OCI-LY7 (cell line): ENCODE measurements at regions not wholly inside any gene's neighbourhood (a gene's known extent, or its start where the extent isn't known, plus 50 kb on each side); places are given as distances from the start of the nearest gene placed in this dataset.

ENCODE experiments used
- BruUV-seq: library from RNA; stranded (reverse); fragments of 400-500 nt; replicated peaks from 2 replicates; lab custom pipeline; 2021; lab: Mats Ljungman, UMichigan
- CTCF ChIA-PET: fragments of 300-600 bp; sonication (Branson Sonifier 250); formaldehyde crosslinking; loops from one replicate; lab custom pipeline; 2022; ENCODE audit warnings: antibody characterized with exemption; ENCODE audit not compliant: unreplicated experiment; lab: Charles Lee
- POLR2A ChIA-PET: fragments of 300-600 bp; sonication (Branson Sonifier 250); formaldehyde crosslinking; loops from one replicate; lab custom pipeline; 2022; ENCODE audit warnings: antibody characterized with exemption; lab: Charles Lee
- DNase-seq: peaks from one replicate; pipeline ENCODE4 v3.0.0-alpha.2; 2015; ENCODE audit warnings: low spot score
- H2AFZ ChIP-seq: fragments of 200-600 bp; sonication (generic), shearing (Covaris generic); 2 replicates; pipeline ENCODE4 v1.6.1; 2014; ENCODE audit warnings: mild to moderate bottlenecking, antibody characterized with exemption, low read length, moderate library complexity
- H3K27ac ChIP-seq: fragments of 200-600 bp; sonication (generic); 2 replicates; pipeline ENCODE4 v1.5.1; 2014; ENCODE audit warnings: mixed run types, low read depth, mild to moderate bottlenecking, moderate library complexity, low read length, inconsistent platforms; ENCODE audit not compliant: poor library complexity, severe bottlenecking
- H3K36me3 ChIP-seq: fragments of 200-600 bp; sonication (generic); 2 replicates; pipeline ENCODE4 v1.6.1; 2014; ENCODE audit warnings: mild to moderate bottlenecking, antibody characterized with exemption, low read length, moderate library complexity, mixed read lengths; ENCODE audit not compliant: insufficient read depth
- H3K4me1 ChIP-seq: fragments of 200-600 bp; sonication (generic); 2 replicates; pipeline ENCODE4 v1.5.1; 2014; ENCODE audit warnings: mild to moderate bottlenecking, low read length; ENCODE audit not compliant: insufficient read depth, poor library complexity, severe bottlenecking
- H3K4me2 ChIP-seq: fragments of 200-600 bp; sonication (generic); 2 replicates; pipeline ENCODE4 v1.6.1; 2014; ENCODE audit warnings: mild to moderate bottlenecking, low read length
- H3K4me3 ChIP-seq: fragments of 200-600 bp; sonication (generic); 2 replicates; pipeline ENCODE4 v1.5.1; 2014; ENCODE audit warnings: mild to moderate bottlenecking, low read depth, low read length; ENCODE audit not compliant: poor library complexity, severe bottlenecking
- H3K79me2 ChIP-seq: fragments of 200-600 bp; sonication (generic); 2 replicates; pipeline ENCODE4 v1.6.1; 2016; ENCODE audit warnings: low read depth, mild to moderate bottlenecking, low read length, moderate library complexity, mixed read lengths; ENCODE audit not compliant: insufficient read depth
- H3K9me2 ChIP-seq: fragments of 200-600 bp; sonication (generic); 2 replicates; pipeline ENCODE4 v1.6.1; 2016; ENCODE audit warnings: mild to moderate bottlenecking, low read length, mixed read lengths; ENCODE audit not compliant: insufficient read depth
- H3K9me3 ChIP-seq: fragments of 200-600 bp; sonication (generic); 2 replicates; pipeline ENCODE4 v1.6.1; 2014; ENCODE audit warnings: mild to moderate bottlenecking, mixed run types, low read length, mixed read lengths
- H4K20me1 ChIP-seq: fragments of 200-600 bp; sonication (generic); 2 replicates; pipeline ENCODE4 v1.6.1; 2014; ENCODE audit warnings: mild to moderate bottlenecking, antibody characterized with exemption, low read length, moderate library complexity, mixed read lengths; ENCODE audit not compliant: insufficient read depth
- CTCF ChIP-seq: fragments of 200-600 bp; sonication (generic); conservative IDR thresholded peaks from 2 replicates; pipeline ENCODE4 v1.5.1; 2014; ENCODE audit warnings: mild to moderate bottlenecking, antibody characterized with exemption, low read length, moderate library complexity, mixed read lengths
- EZH2phosphoT487 ChIP-seq: fragments of 200-600 bp; sonication (generic); IDR thresholded peaks from 2 replicates; pipeline ENCODE4 v1.6.1; 2018; ENCODE audit warnings: low read depth, borderline replicate concordance, mild to moderate bottlenecking, mixed run types, antibody characterized with exemption, low read length, moderate library complexity, mixed read lengths
- intact Hi-C: fragments of 100-400 bp; cut with micrococcal nuclease; formaldehyde crosslinking; loops from one replicate; pipeline ENCODE4 v1.10.0; 2022; ENCODE audit not compliant: unreplicated experiment

GRCh38 chr2:17416884-17417391 lies 101.3 kb downstream of the RAD51AP2 start:
- BruUV-seq = no TSS peak
- Histone ChIP-seq H3K9me3 (no peaks in the 10 kb centered on the region), H3K27ac (no peak overlapping the region), H3K4me1 (no peaks in the 10 kb centered on the region), H4K20me1 (no peaks in the 10 kb centered on the region), H3K79me2 (no peaks in the 10 kb centered on the region), H3K4me3 (no peak overlapping the region), H3K4me2 (no peak overlapping the region), H2AFZ (no peak overlapping the region), H3K9me2 (no peaks in the 10 kb centered on the region), H3K36me3 (no peaks in the 10 kb centered on the region)
- TF ChIP-seq CTCF (no peak), EZH2phosphoT487 (no peak)
- no peak for DNase-seq
- intact Hi-C loops = no loop called here
- POLR2A ChIA-PET = interaction anchor here (0.7 kb wide), 1 partner anchor 11 kb away, joined by 4 read pairs; no protein-coding TSS in a partner anchor
- CTCF ChIA-PET = no interaction called here

- intact Hi-C loops = no loop called here
- Histone ChIP-seq H3K4me1 (no peaks in the 10 kb centered on the region), H2AFZ (no peak overlapping the region), H3K4me2 (no peak overlapping the region), H3K36me3 (no peaks in the 10 kb centered on the region), H3K9me3 (no peaks in the 10 kb centered on the region), H3K4me3 (no peak overlapping the region), H3K9me2 (no peaks in the 10 kb centered on the region), H3K79me2 (no peaks in the 10 kb centered on the region), H3K27ac (no peak overlapping the region), H4K20me1 (no peaks in the 10 kb centered on the region)
- no peak for DNase-seq
- CTCF ChIA-PET = no interaction called here
- no TSS peak for BruUV-seq
- POLR2A ChIA-PET = no interaction called here
- TF ChIP-seq CTCF = no peak
- no peak for TF ChIP-seq EZH2phosphoT487
Measured at GRCh38 chr2:17413036-17413435, 105.2 kb downstream of the RAD51AP2 start.

GRCh38 chr2:17401096-17401495 lies 117.1 kb downstream of the RAD51AP2 start:
- Histone ChIP-seq H3K4me1 (no peaks in the 10 kb centered on the region), H3K9me3 (no peaks in the 10 kb centered on the region), H3K9me2 (no peaks in the 10 kb centered on the region), H3K27ac (no peak overlapping the region), H4K20me1 (no peaks in the 10 kb centered on the region), H3K4me2 (no peak overlapping the region), H2AFZ (no peak overlapping the region), H3K79me2 (no peaks in the 10 kb centered on the region), H3K4me3 (no peak overlapping the region), H3K36me3 (no peaks in the 10 kb centered on the region)
- intact Hi-C loops = no loop called here
- DNase-seq = no peak
- BruUV-seq = no TSS peak
- ChIA-PET POLR2A (no interaction called here), CTCF (no interaction called here)
- no peak for TF ChIP-seq EZH2phosphoT487
- TF ChIP-seq CTCF = no peak
